Cardiac fibroblast (primary cell): ENCODE measurements at regions not wholly inside any gene's neighbourhood (a gene's known extent, or its start where the extent isn't known, plus 50 kb on each side); places are given as distances from the start of the nearest gene placed in this dataset.
A peak's percentile ranks its signal among the peaks of the same experiment; 100 is the strongest.

Source experiments
- DNase-seq, 2 donors: peaks; one replicate each; pipeline versions ENCODE4 v3.0.0 to v3.0.0-alpha.2; 2010; ENCODE audit warnings: low read depth in 2 of 2
- H3K4me3 ChIP-seq, 2 donors: replicated peaks in 1 of 2; 1 replicate in 1 of 2; 2 replicates in 1 of 2; pipeline ENCODE4 v1.5.1; 2011; ENCODE audit warnings: low read depth in 2 of 2, low read length in 2 of 2, mild to moderate bottlenecking in 2 of 2, moderate library complexity in 1 of 2
- CTCF ChIP-seq: IDR thresholded peaks from one replicate; pipeline ENCODE4 v1.5.1; 2011; ENCODE audit warnings: low read depth, mild to moderate bottlenecking, low read length, inconsistent platforms

- DNase-seq: peak in 1 of 2 donors; percentile 45
- no peak overlapping the region for H3K4me3 ChIP-seq
- no peak for TF ChIP-seq CTCF
Observed at GRCh38 chr3:30289766-30290165, 316.6 kb upstream of the TGFBR2 start.

DNA sequence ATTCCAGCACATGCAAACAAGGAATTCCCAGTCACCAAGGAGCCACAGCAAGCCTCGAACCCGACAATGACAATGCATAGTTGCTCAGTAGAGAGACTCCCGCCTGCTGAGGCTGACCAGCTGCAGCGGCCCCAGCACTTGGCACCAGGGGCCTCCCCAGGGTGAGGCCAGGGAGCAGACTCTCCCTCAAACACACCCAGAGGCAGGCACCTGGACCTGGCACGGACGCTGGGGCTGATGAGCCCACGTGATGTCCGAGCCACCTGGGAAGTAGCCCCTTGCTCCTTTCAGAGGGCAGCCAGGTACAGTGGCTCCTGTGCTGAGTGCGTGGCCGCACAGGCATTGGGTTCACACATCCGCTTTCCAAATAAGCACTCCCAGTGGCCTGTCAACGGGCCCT, 315.9 kb upstream of the TGFBR2 start:
- no peak overlapping the region for H3K4me3 ChIP-seq
- no peak for TF ChIP-seq CTCF
- DNase-seq: no peak

DNA sequence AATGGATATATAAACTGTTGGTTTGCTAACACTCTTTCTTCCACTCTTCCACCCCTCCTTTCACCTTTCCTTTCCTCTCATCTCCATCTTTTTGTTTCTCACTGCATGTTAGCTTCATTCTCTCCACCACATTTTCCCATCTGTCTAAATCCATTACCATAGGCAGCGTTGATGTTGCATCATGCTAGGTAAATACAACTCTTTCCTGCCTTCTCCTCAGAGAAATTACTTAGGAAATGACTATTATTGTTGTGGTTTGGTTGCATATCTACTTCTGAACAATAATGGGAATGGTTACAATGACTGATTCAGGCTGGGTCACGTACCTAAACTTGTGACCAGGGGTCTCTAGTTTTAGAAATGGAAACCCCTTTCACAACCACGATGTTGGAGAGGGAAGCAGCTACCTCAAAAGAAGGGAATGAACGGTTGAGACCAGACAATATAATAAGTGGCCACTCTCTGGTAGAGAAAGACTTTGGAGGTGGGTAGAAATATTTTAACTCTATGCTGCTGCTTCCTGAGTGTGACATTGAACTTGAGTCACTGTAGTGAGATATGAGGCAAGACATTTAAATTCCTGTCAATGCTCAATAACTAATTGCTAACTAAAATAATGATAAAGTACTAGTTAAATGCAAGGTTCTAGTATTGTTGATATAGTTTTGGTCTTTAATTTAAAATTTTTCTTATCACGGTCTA, 314.1 kb upstream of the TGFBR2 start:
- peak overlapping the region in 1 of 2 donors; percentile 26 for H3K4me3 ChIP-seq
- peak; percentile 76 to 96 for DNase-seq

DNA sequence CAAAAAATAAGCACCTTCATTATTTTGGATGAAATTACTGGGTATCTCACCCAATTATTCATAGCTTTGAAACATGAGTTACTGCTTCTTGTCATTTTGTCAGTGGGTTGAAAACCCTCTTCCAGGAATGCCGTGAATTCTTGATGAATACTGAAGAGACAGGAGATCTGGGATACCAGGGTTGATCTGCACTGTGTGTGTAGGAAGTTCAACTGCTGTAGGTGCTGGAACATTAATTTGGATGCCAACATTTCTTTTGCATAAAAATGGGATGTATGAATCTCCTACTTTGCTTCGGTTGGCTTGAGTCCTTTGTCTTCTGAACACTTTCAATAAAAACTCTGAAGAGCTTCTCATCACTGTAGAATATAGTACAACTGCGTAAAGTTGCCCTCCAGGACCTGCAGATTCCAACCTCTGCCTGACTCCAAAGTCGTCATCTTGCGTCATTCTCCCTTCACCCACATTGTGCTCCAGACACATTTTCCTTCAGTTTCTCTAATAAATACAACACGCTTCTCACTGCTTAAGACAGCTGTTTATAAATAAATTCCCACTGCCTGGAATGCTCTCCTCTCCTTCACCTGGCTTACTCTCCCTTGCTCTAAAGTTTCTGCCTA, 312.7 kb upstream of the TGFBR2 start:
- TF ChIP-seq CTCF: no peak
- DNase-seq: peak; percentile 31 to 75
- H3K4me3 ChIP-seq: no peak overlapping the region

More for the DNA sequence above, 314.1 kb upstream of the TGFBR2 start:
- TF ChIP-seq CTCF: no peak

GRCh38 chr3:30294241-30294667, 312.1 kb upstream of the TGFBR2 start:
- DNase-seq: peak; percentile 73 to 79
- TF ChIP-seq CTCF: no peak
- H3K4me3 ChIP-seq: no peak overlapping the region

DNA sequence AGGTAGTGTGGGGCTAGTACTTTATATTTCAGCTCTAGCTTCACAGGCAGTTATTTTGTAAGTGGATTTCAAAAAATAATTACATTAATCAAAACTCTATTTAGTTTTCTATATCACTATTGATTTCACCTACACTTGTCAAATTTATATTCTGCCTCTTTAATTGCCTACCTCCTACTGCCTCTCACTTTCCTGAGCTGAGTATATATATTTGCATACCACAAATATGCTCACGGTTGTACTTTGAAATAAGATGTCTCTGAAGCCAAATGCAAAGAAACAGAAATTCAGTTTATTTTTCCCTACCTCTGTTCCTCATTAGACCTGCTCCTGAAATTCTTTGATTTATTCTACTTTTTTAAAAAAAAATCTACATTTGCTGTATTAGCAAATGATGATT, 309.3 kb upstream of the TGFBR2 start:
- no peak for DNase-seq
- no peak for TF ChIP-seq CTCF
- H3K4me3 ChIP-seq: no peak overlapping the region
